SK-N-SH (cell line): ENCODE measurements at regions not wholly inside any gene's neighbourhood (a gene's known extent, or its start where the extent isn't known, plus 50 kb on each side); places are given as distances from the start of the nearest gene placed in this dataset.

Experiments
- CTCF ChIA-PET: fragments of 300-600, 350-600 bp; formaldehyde crosslinking; extraction: SDS; loops from one replicate; lab custom pipeline; 2021; lab: Yijun Ruan, JAX
- POLR2A ChIA-PET: fragments of 350-600 bp; sonication (Branson Sonifier 250); formaldehyde crosslinking; extraction: SDS; loops from one replicate; lab custom pipeline; 2020; ENCODE audit warnings: antibody characterized with exemption, inconsistent platforms; lab: Yijun Ruan, JAX
- DNase-seq: peaks from one replicate; pipeline ENCODE4 v3.0.0; 2012
- H2AFZ ChIP-seq: fragments of 200-600 bp; sonication (generic); 2 replicates; pipeline ENCODE4 v1.8.1; 2016; ENCODE audit warnings: antibody characterized with exemption, mild to moderate bottlenecking, low read depth
- H3F3A ChIP-seq: fragments of 200-600 bp; sonication (generic); replicated peaks from 2 replicates; pipeline ENCODE3; 2016; ENCODE audit warnings: antibody characterized with exemption, mild to moderate bottlenecking; ENCODE audit not compliant: insufficient read depth
- H3K27ac ChIP-seq, 2 experiments: fragments of 200-500 bp in 1 of 2; fragments of 200-600 bp in 1 of 2; sonication (Bioruptor generic) in 1 of 2; sonication (generic), shearing (Covaris generic) in 1 of 2; 2 replicates each; pipeline versions ENCODE4 v1.5.1 to v1.6.1; 2014 to 2016; ENCODE audit warnings: low read depth in 2 of 2, inconsistent platforms in 1 of 2, low read length in 1 of 2, mild to moderate bottlenecking in 1 of 2, mixed read lengths in 1 of 2
- H3K27me3 ChIP-seq: fragments of 200-600 bp; sonication (generic), shearing (Covaris generic); 2 replicates; pipeline ENCODE4 v1.6.1; 2016; ENCODE audit warnings: mixed run types; ENCODE audit not compliant: insufficient read depth
- H3K36me3 ChIP-seq, 2 experiments: fragments of 200-500 bp in 1 of 2; fragments of 200-600 bp in 1 of 2; sonication (Bioruptor generic) in 1 of 2; sonication (generic) in 1 of 2; replicated peaks in 1 of 2; 2 replicates each; pipeline versions ENCODE3 to v1.5.1; 2014 to 2016; ENCODE audit warnings: low read length in 1 of 2, mild to moderate bottlenecking in 1 of 2; ENCODE audit not compliant: insufficient read depth in 2 of 2, control insufficient read depth in 1 of 2
- H3K4me1 ChIP-seq, 2 experiments: fragments of 200-500 bp in 1 of 2; fragments of 200-600 bp in 1 of 2; sonication (Bioruptor generic) in 1 of 2; sonication (generic), shearing (Covaris generic) in 1 of 2; 2 replicates each; pipeline versions ENCODE4 v1.5.1 to v1.6.1; 2014 to 2016; ENCODE audit warnings: low read depth in 1 of 2, low read length in 1 of 2, mixed run types in 1 of 2; ENCODE audit not compliant: insufficient read depth in 2 of 2, control insufficient read depth in 1 of 2
- H3K4me2 ChIP-seq: fragments of 200-600 bp; sonication (generic), shearing (Covaris generic); 2 replicates; pipeline ENCODE4 v1.6.1; 2017; ENCODE audit warnings: mixed run types
- H3K4me3 ChIP-seq, 2 experiments: fragments of 200-500 bp in 1 of 2; fragments of 200-600 bp in 1 of 2; sonication (Bioruptor generic) in 1 of 2; sonication (generic), shearing (Covaris generic) in 1 of 2; 2 replicates each; pipeline versions ENCODE4 v1.5.1 to v1.8.1; 2014 to 2016; ENCODE audit warnings: low read depth in 2 of 2, inconsistent platforms in 1 of 2, low read length in 1 of 2, mild to moderate bottlenecking in 1 of 2, mixed read lengths in 1 of 2, moderate library complexity in 1 of 2
- H3K79me2 ChIP-seq: fragments of 200-600 bp; sonication (generic); 2 replicates; pipeline ENCODE4 v1.8.1; 2017; ENCODE audit warnings: mild to moderate bottlenecking; ENCODE audit not compliant: insufficient read depth
- H3K9ac ChIP-seq: fragments of 200-600 bp; sonication (generic); 2 replicates; pipeline ENCODE4 v1.6.1; 2017; ENCODE audit warnings: mixed run types
- H3K9me2 ChIP-seq: fragments of 200-600 bp; sonication (generic); 2 replicates; pipeline ENCODE4 v1.6.1; 2017; ENCODE audit warnings: mixed run types
- H3K9me3 ChIP-seq: fragments of 200-600 bp; sonication (generic); 2 replicates; pipeline ENCODE4 v1.6.1; 2017; ENCODE audit warnings: mixed run types, mild to moderate bottlenecking, moderate library complexity
- H4K20me1 ChIP-seq: fragments of 200-600 bp; sonication (generic); 2 replicates; pipeline ENCODE4 v1.6.1; 2017; ENCODE audit warnings: mild to moderate bottlenecking, mixed run types; ENCODE audit not compliant: insufficient read depth
- GABPA ChIP-seq: IDR thresholded peaks from 2 replicates; pipeline ENCODE4 v1.4.0; 2012; ENCODE audit warnings: low read depth, mild to moderate bottlenecking
- GATA2 ChIP-seq: sonication (generic); formaldehyde crosslinking; IDR thresholded peaks from 2 replicates; pipeline ENCODE4 v1.5.0; 2020; ENCODE audit warnings: mild to moderate bottlenecking, missing genetic modification reagents
- MEF2A ChIP-seq: IDR thresholded peaks from 2 replicates; pipeline ENCODE4 v1.4.0; 2012; ENCODE audit warnings: low read depth, borderline replicate concordance
- MXI1 ChIP-seq: IDR thresholded peaks from 2 replicates; pipeline ENCODE4 v1.6.1; 2012; ENCODE audit warnings: mild to moderate bottlenecking, low read depth, low read length, improper control_type of control experiment
- NFIC ChIP-seq: IDR thresholded peaks from 2 replicates; pipeline ENCODE4 v1.4.0; 2012; ENCODE audit warnings: borderline replicate concordance
- PBX3 ChIP-seq: IDR thresholded peaks from 2 replicates; pipeline ENCODE4; 2012
- RAD21 ChIP-seq: IDR thresholded peaks from 2 replicates; pipeline ENCODE4 v1.6.1; 2012; ENCODE audit warnings: mild to moderate bottlenecking, low read length
- RXRA ChIP-seq: IDR thresholded peaks from 2 replicates; pipeline ENCODE4 v1.4.0; 2012; ENCODE audit warnings: low read depth, mild to moderate bottlenecking, borderline replicate concordance
- SIN3A ChIP-seq: IDR thresholded peaks from 2 replicates; pipeline ENCODE4 v1.6.1; 2012; ENCODE audit warnings: low read depth, mild to moderate bottlenecking, low read length, moderate library complexity, borderline replicate concordance
- SMC3 ChIP-seq: IDR thresholded peaks from 2 replicates; pipeline ENCODE4 v1.6.1; 2012; ENCODE audit warnings: low read depth, low read length, improper control_type of control experiment
- TAF1 ChIP-seq: IDR thresholded peaks from 2 replicates; pipeline ENCODE4 v1.6.1; 2012; ENCODE audit warnings: low read depth, mild to moderate bottlenecking, low read length, moderate library complexity, borderline replicate concordance
- TCF12 ChIP-seq: IDR thresholded peaks from 2 replicates; pipeline ENCODE4 v1.4.0; 2012
- YY1 ChIP-seq: IDR thresholded peaks from 2 replicates; pipeline ENCODE4 v1.4.0; 2012; ENCODE audit warnings: low read depth, mild to moderate bottlenecking
- WGBS: methylation state at CpG from one replicate; pipeline ENCODE4 v1.1.6; 2017; ENCODE audit warnings: low lambda C conversion rate; 5-methylcytosine and 5-hydroxymethylcytosine counted together
- TF ChIP-seq, protein P1 (sequence below): IDR thresholded peaks from 2 replicates; pipeline ENCODE4 v1.4.0; 2012; ENCODE audit warnings: low read depth, borderline replicate concordance
- TF ChIP-seq, protein P2 (sequence below): IDR thresholded peaks from 2 replicates; pipeline ENCODE4 v1.4.0; 2012; ENCODE audit warnings: low read depth, borderline replicate concordance

GRCh38 chr11:105466582-105467228 is 143.2 kb upstream of the GRIA4 start:
- no peak for TF ChIP-seq RAD21
- TF ChIP-seq NFIC: no peak
- no peak for TF ChIP-seq MEF2A
- no peak for TF ChIP-seq SIN3A
- no peak for TF ChIP-seq MXI1
- TF ChIP-seq TCF12: no peak
- TF ChIP-seq, protein P1, sequence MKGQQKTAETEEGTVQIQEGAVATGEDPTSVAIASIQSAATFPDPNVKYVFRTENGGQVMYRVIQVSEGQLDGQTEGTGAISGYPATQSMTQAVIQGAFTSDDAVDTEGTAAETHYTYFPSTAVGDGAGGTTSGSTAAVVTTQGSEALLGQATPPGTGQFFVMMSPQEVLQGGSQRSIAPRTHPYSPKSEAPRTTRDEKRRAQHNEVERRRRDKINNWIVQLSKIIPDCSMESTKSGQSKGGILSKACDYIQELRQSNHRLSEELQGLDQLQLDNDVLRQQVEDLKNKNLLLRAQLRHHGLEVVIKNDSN: no peak
- no peak overlapping the region for H3K9ac ChIP-seq
- H3K9me2 ChIP-seq: no peaks in the 10 kb centered on the region
- H3K4me3 ChIP-seq: no peak overlapping the region
- 16% methylated on average over 2 of the region's 2 CpGs for WGBS
- no peaks in the 10 kb centered on the region for H3K36me3 ChIP-seq
- H3K79me2 ChIP-seq: no peaks in the 10 kb centered on the region
- H2AFZ ChIP-seq: no peak overlapping the region
- ChIA-PET CTCF (interaction anchor here (0.7 to 1.2 kb wide), 2 partner anchors 13 to 377 kb away, joined by 3 read pairs; no protein-coding TSS in a partner anchor), POLR2A (no interaction called here)
- no peaks in the 10 kb centered on the region for H3F3A ChIP-seq
- no peaks in the 10 kb centered on the region for H3K27me3 ChIP-seq
- H3K27ac ChIP-seq: no peak overlapping the region
- no peak for DNase-seq
- no peak overlapping the region for H3K4me2 ChIP-seq
- H3K9me3 ChIP-seq: no peaks in the 10 kb centered on the region
- no peaks in the 10 kb centered on the region for H4K20me1 ChIP-seq
- no peaks in the 10 kb centered on the region for H3K4me1 ChIP-seq

GRCh38 chr11:105458071-105458470 is 151.8 kb upstream of the GRIA4 start:
- H3K9ac ChIP-seq: no peak overlapping the region

More at GRCh38 chr11:105458071-105458470, 151.8 kb upstream of the GRIA4 start:
- no peaks in the 10 kb centered on the region for H4K20me1 ChIP-seq
- H3K9me3 ChIP-seq: no peaks in the 10 kb centered on the region
- no peaks in the 10 kb centered on the region for H3K4me1 ChIP-seq
- 58% methylated on average over 9 of the region's 9 CpGs for WGBS
- H3K4me2 ChIP-seq: no peak overlapping the region
- no peak overlapping the region for H2AFZ ChIP-seq
- ChIA-PET POLR2A (no interaction called here), CTCF (interaction anchor here (1.2 kb wide), 1 partner anchor 10 kb away, joined by 3 read pairs; no protein-coding TSS in a partner anchor)
- H3K9me2 ChIP-seq: 0 out of 2 replicates have a peak, but pooled peaks cover 3% of the 10 kb centered on the region
- no peak overlapping the region for H3K4me3 ChIP-seq
- no peaks in the 10 kb centered on the region for H3K79me2 ChIP-seq
- no peaks in the 10 kb centered on the region for H3F3A ChIP-seq
- no peak overlapping the region for H3K27ac ChIP-seq
- H3K27me3 ChIP-seq: no peaks in the 10 kb centered on the region
- TF ChIP-seq TAF1 (no peak), GABPA (no peak), NFIC (no peak), GATA2 (CRISPR knock-in tag) (no peak), SMC3 (no peak), YY1 (no peak), RXRA (no peak), PBX3 (no peak)
- TF ChIP-seq, protein P2, sequence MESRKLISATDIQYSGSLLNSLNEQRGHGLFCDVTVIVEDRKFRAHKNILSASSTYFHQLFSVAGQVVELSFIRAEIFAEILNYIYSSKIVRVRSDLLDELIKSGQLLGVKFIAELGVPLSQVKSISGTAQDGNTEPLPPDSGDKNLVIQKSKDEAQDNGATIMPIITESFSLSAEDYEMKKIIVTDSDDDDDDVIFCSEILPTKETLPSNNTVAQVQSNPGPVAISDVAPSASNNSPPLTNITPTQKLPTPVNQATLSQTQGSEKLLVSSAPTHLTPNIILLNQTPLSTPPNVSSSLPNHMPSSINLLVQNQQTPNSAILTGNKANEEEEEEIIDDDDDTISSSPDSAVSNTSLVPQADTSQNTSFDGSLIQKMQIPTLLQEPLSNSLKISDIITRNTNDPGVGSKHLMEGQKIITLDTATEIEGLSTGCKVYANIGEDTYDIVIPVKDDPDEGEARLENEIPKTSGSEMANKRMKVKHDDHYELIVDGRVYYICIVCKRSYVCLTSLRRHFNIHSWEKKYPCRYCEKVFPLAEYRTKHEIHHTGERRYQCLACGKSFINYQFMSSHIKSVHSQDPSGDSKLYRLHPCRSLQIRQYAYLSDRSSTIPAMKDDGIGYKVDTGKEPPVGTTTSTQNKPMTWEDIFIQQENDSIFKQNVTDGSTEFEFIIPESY: no peak
- no peaks in the 10 kb centered on the region for H3K36me3 ChIP-seq
- DNase-seq: no peak
